ENCODE measurements at regions not wholly inside any gene's neighbourhood (a gene's known extent, or its start where the extent isn't known, plus 50 kb on each side); places are given as distances from the start of the nearest gene placed in this dataset.

GRCh38 chr4:31687717-31688342 is 967.7 kb downstream of the PCDH7 start:
- no peak overlapping the region for H3K4me3 Mint-ChIP-seq
- TF ChIP-seq CTCF (IDR thresholded peaks at IDR 0.05): no peak
- H3K27ac Mint-ChIP-seq: no peak overlapping the region

GRCh38 chr4:31692399-31692940 is 972.3 kb downstream of the PCDH7 start:
- Mint-ChIP-seq H3K9me3 (peaks cover 9% of the 10 kb centered on the region), H3K27ac (no peak overlapping the region), H3K27me3 (ENCODE audit: insufficient read depth) (no peaks in the 10 kb centered on the region), H3K4me1 (ENCODE audit: low read depth) (no peaks in the 10 kb centered on the region), H3K36me3 (ENCODE audit: low read depth) (no peaks in the 10 kb centered on the region), H3K4me3 (no peak overlapping the region)
- DNase-seq: no peak
- TF ChIP-seq CTCF (IDR thresholded peaks at IDR 0.05): no peak; the same call in 1 of the 2 replicates

More at GRCh38 chr4:31687717-31688342, 967.7 kb downstream of the PCDH7 start:
- Mint-ChIP-seq H3K27me3 (ENCODE audit: insufficient read depth) (no peaks in the 10 kb centered on the region), H3K36me3 (ENCODE audit: low read depth) (no peaks in the 10 kb centered on the region), H3K4me1 (ENCODE audit: low read depth) (no peaks in the 10 kb centered on the region), H3K9me3 (peaks cover 17% of the 10 kb centered on the region)
- DNase-seq: no peak

- Mint-ChIP-seq H3K27me3 (ENCODE audit: insufficient read depth) (no peaks in the 10 kb centered on the region; the same call in 1 of the 2 replicates), H3K4me1 (ENCODE audit: low read depth) (no peaks in the 10 kb centered on the region), H3K36me3 (ENCODE audit: low read depth) (no peaks in the 10 kb centered on the region; the same call in 1 of the 2 replicates), H3K9me3 (peaks cover 51% of the 10 kb centered on the region), H3K27ac (no peak overlapping the region), H3K4me3 (no peak overlapping the region)
- no peak for DNase-seq
- TF ChIP-seq CTCF (IDR thresholded peaks at IDR 0.05): no peak
These were observed 981.1 kb downstream of the PCDH7 start for GRCh38 chr4:31701256-31701655.

- H3K4me3 Mint-ChIP-seq: no peak overlapping the region
- no peak for TF ChIP-seq CTCF (IDR thresholded peaks at IDR 0.05)
- no peaks in the 10 kb centered on the region for H3K4me1 Mint-ChIP-seq (ENCODE audit: low read depth)
- no peak for DNase-seq
- H3K9me3 Mint-ChIP-seq: peaks cover 52% of the 10 kb centered on the region
- no peaks in the 10 kb centered on the region; the same call in 1 of the 2 replicates for H3K36me3 Mint-ChIP-seq (ENCODE audit: low read depth)
- no peaks in the 10 kb centered on the region; the same call in 1 of the 2 replicates for H3K27me3 Mint-ChIP-seq (ENCODE audit: insufficient read depth)
- H3K27ac Mint-ChIP-seq: no peak overlapping the region
These were observed 982.2 kb downstream of the PCDH7 start for GRCh38 chr4:31702326-31702725.

GRCh38 chr4:31714238-31714637 is 994.1 kb downstream of the PCDH7 start:
- Mint-ChIP-seq H3K27ac (no peak overlapping the region), H3K4me1 (ENCODE audit: low read depth) (no peaks in the 10 kb centered on the region), H3K36me3 (ENCODE audit: low read depth) (no peaks in the 10 kb centered on the region), H3K27me3 (ENCODE audit: insufficient read depth) (no peaks in the 10 kb centered on the region), H3K4me3 (no peak overlapping the region), H3K9me3 (peaks cover 30% of the 10 kb centered on the region)
- no peak for TF ChIP-seq CTCF (IDR thresholded peaks at IDR 0.05)
- DNase-seq: no peak

All from HFFc6 (cell line).